ENCODE measurements at regions not wholly inside any gene's neighbourhood (a gene's known extent, or its start where the extent isn't known, plus 50 kb on each side); places are given as distances from the start of the nearest gene placed in this dataset.
"Not testable (repeated sequence)": the region's sequence is repeated elsewhere in the genome, so short reads cannot be mapped to it uniquely, and the experiment has no call there.

DNA sequence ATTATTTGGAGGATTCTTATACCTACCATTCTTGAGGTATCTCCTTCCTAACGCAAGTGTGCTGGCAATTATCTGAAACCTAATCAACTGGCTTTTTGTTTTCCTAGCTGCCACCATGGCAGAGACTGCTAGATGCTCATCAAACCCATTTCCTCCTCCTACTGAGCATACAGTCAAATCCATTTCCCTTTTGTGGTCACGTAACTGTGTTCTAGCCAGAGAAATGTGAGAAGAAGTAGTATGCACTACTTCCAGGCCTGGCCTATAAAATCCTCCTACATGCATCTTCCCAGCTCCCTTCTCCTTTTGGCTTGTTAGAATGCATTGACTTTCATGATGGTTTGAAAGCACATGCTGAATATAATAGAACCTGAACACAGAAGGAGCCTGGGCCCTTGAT lies 494.1 kb upstream of the MEIS1 start:
- FAIRE-seq: no peak

- FAIRE-seq: no peak
Observed at GRCh38 chr2:65939687-65940086, 495.2 kb upstream of the MEIS1 start.

- no peak for FAIRE-seq
Observed at GRCh38 chr2:65937379-65938160, 497.4 kb upstream of the MEIS1 start.

- FAIRE-seq: no peak
Observed at GRCh38 chr2:65934992-65935629, 499.8 kb upstream of the MEIS1 start.

GRCh38 chr2:65932571-65932970 lies 500.2 kb upstream of the SPRED2 start:
- FAIRE-seq: no peak

DNA sequence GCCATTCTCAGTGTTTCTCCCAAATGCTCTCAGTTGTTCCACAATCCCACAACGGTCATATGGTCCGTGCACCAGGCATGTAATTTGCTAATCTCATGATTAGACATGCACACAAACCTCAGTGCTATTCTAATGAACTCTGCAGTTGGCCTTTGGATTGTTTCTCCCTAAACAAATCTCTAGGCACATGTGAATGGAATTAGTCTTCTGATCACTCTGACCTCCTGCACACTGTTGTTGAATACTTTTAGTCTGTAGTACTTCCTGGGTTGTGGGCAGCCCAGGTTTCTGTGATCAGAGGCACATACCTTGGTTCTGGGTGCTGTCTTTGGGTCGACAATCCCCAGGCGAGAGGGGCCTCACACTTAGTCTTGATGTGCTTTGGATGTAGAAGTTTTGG lies 498.7 kb upstream of the SPRED2 start:
- FAIRE-seq: no peak

DNA sequence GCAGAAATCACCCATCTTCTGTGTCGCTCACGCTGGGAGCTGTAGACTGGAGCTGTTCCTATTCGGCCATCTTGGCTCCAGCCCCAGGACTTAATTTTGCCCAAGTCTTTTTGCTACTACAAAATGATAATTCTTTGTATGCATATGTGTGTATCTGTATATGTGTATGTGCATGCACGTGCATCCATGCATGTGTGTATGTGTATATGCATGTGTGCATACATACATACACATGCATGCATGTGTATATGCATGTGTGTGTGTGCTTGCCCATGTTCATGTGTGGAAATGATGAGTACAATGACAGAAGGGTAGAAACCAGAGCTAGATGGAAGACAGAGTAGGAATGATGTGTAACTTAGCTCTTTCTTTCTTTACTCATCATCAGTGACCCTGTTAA lies 497.9 kb upstream of the SPRED2 start:
- no peak for FAIRE-seq

- not testable (repeated sequence) for FAIRE-seq
Observed at GRCh38 chr2:65929664-65930063, 497.3 kb upstream of the SPRED2 start.

- no peak for FAIRE-seq
Observed at GRCh38 chr2:65922794-65923193, 490.4 kb upstream of the SPRED2 start.

- FAIRE-seq: no peak
Observed at GRCh38 chr2:65922030-65922429, 489.6 kb upstream of the SPRED2 start.

DNA sequence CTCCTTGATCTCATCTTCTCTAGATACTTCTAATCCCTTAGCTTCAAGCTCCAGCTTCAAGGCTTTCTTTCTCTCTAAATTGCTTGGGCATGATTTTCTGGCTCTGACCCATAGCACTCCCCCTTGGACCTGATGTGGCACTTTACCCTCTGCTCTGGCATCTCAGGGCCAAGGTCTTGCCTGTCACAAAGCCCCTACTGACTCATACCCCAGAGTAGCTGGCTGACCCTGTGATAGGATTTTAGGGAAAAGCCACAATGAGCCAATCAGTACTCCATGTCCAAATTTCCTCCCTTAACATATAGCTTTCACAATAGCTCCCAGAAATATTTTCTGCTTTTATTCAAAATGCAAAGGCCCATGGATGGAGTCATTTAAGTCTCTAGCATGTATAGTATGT lies 488.7 kb upstream of the SPRED2 start:
- no peak for FAIRE-seq

DNA sequence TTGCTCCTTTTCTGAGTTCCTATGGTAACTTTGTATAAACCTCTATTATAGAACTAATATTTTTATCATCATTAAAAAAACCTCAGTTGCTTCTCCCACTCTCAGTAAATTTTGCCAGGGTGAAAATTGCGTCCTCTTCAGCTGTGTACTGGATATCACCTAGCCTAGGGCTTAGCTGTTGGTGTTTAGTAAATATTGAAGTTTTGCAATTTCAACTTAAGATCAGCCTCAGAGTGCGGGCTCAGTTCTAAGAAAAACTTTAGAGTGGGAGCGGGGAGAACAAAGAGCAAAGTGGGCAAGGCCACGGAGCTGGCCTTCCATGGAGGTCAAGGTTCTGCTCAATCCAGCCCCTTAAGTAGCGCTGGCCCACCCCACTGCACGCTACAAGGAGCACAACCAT lies 488.3 kb upstream of the SPRED2 start:
- FAIRE-seq: no peak

- no peak for FAIRE-seq
Observed at GRCh38 chr2:65919550-65920188, 487.3 kb upstream of the SPRED2 start.

DNA sequence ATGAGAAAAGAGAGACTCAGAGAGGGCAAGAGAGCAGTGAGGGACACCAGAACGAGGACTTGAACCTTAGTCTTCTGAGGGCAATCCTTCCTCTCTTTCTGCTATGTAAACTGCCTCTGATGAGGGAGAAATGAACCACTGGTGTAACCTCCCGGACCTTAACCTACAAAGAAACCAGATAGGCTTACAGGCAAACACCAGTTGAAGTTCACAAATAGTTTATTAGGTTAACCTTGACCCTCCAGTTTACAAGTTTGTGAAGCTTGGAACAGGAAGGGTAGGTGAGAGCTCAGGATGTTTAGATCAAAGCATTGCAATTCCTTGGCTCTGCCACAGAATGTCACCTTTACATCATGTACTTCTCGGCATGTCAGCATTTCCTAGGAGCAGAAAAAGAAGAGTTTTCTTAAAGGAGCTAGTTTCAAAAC lies 486.4 kb upstream of the SPRED2 start:
- FAIRE-seq: no peak

- peak; percentile 78 for FAIRE-seq
Observed at GRCh38 chr2:65917986-65918385, 485.6 kb upstream of the SPRED2 start.

DNA sequence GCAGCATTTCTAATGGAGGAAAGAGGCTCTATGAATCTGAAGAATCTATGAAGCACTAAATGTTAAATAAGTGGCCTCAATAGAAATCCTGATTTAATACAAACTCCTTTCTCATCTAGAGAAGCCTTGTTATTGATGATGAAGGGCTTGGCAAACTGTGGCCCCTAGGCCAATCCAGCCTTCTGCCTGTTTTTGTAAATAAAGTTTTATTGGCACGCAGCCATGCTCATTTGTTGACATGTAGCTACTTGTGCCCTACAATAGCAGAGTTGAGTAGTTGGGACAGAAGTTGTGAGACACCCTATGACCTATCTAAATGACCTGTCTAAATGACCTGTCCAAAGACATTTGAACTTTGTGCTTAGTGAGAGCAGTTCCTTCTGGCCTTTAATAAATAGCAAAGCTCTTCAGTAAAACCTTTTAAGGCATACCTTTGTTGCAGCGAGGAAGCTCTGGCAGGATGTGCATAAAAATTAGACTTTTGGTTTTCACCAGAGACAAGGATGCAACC lies 484.4 kb upstream of the SPRED2 start:
- no peak for FAIRE-seq

GRCh38 chr2:65916177-65916576 lies 483.8 kb upstream of the SPRED2 start:
- FAIRE-seq: no peak

- no peak for FAIRE-seq
Observed at GRCh38 chr2:65915273-65915672, 482.9 kb upstream of the SPRED2 start.

- FAIRE-seq: no peak
Observed at GRCh38 chr2:65914244-65914786, 481.9 kb upstream of the SPRED2 start.

DNA sequence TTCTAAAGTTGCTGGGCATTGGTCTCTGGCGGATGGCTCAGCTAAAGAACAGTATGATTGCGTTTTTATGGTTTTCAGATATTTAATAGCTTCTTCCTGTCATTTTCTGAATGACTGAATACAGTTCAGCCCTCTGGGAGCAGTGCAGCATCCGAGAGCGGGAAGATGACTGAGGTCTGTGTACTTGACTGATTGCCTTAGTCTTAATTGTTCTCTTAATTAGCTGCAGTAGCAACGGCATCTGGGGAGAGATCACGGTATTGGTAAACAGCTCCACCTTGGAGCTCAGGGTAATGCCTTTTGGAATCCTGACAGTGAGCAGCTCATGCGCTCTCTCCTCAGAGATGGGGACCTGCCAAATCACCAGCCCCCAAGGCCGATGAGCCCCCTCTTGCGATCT lies 481.4 kb upstream of the SPRED2 start:
- no peak for FAIRE-seq

DNA sequence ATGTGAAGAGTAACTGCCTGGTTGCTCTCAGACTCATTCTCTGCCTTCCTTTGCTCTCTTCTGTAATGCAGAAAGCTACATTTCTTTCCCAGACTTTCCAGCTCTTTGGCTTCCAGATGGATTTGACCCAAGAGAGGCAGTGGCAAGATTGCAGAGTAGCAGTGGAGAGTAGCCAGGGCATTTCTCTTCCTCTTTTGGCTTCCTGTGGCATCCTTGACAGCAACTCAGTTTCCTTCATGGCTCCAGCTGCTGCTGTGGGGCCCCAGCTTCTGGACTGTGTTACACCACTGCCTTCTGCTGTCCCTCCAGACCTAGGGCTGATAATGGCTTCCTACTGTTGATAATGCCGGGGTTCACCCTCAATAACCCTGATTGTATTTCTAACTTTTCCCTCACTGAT lies 469.4 kb upstream of the SPRED2 start:
- no peak for FAIRE-seq

- no peak for FAIRE-seq
Observed at GRCh38 chr2:65896446-65896845, 464.0 kb upstream of the SPRED2 start.

- FAIRE-seq: not testable (repeated sequence)
Observed at GRCh38 chr2:65890131-65890530, 457.7 kb upstream of the SPRED2 start.

GRCh38 chr2:65885266-65885665 lies 452.9 kb upstream of the SPRED2 start:
- no peak for FAIRE-seq

All from endometrium (tissue), 2 donors.